Endodermal cell (in vitro differentiated cells): ENCODE measurements at regions not wholly inside any gene's neighbourhood (a gene's known extent, or its start where the extent isn't known, plus 50 kb on each side); places are given as distances from the start of the nearest gene placed in this dataset.
A peak's percentile ranks its signal among the peaks of the same experiment; 100 is the strongest.

Experiments used
- DNase-seq: peaks from one replicate; pipeline ENCODE4 v3.0.0-alpha.2; 2017
- H3K27ac ChIP-seq: 2 replicates; pipeline ENCODE4 v1.5.1; 2013; ENCODE audit warnings: mild to moderate bottlenecking, low read depth, low read length, moderate library complexity
- H3K27me3 ChIP-seq: 2 replicates; pipeline ENCODE4 v1.6.1; 2013; ENCODE audit warnings: mild to moderate bottlenecking, low read length, moderate library complexity; ENCODE audit not compliant: insufficient read depth, control insufficient read depth, poor library complexity, severe bottlenecking
- H3K36me3 ChIP-seq: 2 replicates; pipeline ENCODE4 v1.7.0; 2013; ENCODE audit warnings: mild to moderate bottlenecking, low read length, moderate library complexity; ENCODE audit not compliant: control insufficient read depth, insufficient read depth
- H3K4me1 ChIP-seq: one replicate; pipeline ENCODE4 v1.7.0; 2013; ENCODE audit warnings: low read length; ENCODE audit not compliant: control insufficient read depth, insufficient read depth
- H3K4me3 ChIP-seq: 2 replicates; pipeline ENCODE4 v1.5.1; 2013; ENCODE audit warnings: mild to moderate bottlenecking, low read length, moderate library complexity
- H3K9ac ChIP-seq: 2 replicates; pipeline ENCODE4 v1.6.1; 2013; ENCODE audit warnings: mild to moderate bottlenecking, low read length, moderate library complexity; ENCODE audit not compliant: poor library complexity, severe bottlenecking; ENCODE audit errors: extremely low read depth
- H3K9me3 ChIP-seq: 2 replicates; pipeline ENCODE4 v1.6.1; 2013; ENCODE audit warnings: mild to moderate bottlenecking, low read length, moderate library complexity; ENCODE audit not compliant: control insufficient read depth
- H3K27ac Mint-ChIP-seq: 2 replicates; pipeline ENCODE4 v1.8.0; 2020; ENCODE audit warnings: mixed read lengths
- H3K27me3 Mint-ChIP-seq: 2 replicates; pipeline ENCODE4 v1.8.0; 2021; ENCODE audit warnings: mild to moderate bottlenecking, mixed read lengths; ENCODE audit not compliant: insufficient read depth
- H3K36me3 Mint-ChIP-seq: 2 replicates; pipeline ENCODE4 v1.8.0; 2020; ENCODE audit warnings: low read depth, mixed read lengths
- H3K4me1 Mint-ChIP-seq: 2 replicates; pipeline ENCODE4 v1.8.0; 2020; ENCODE audit warnings: mixed read lengths
- H3K4me3 Mint-ChIP-seq: 2 replicates; pipeline ENCODE4 v1.8.0; 2020; ENCODE audit warnings: mild to moderate bottlenecking, moderate library complexity, mixed read lengths
- H3K9me3 Mint-ChIP-seq: 2 replicates; pipeline ENCODE4 v1.8.0; 2020; ENCODE audit warnings: mild to moderate bottlenecking, mixed read lengths
- CTCF ChIP-seq: fragments of 200-600 bp; sonication (generic); conservative IDR thresholded peaks from 2 replicates; pipeline ENCODE4 v1.5.0; 2021; ENCODE audit warnings: antibody characterized with exemption, mild to moderate bottlenecking
- WGBS, 2 experiments: methylation state at CpG; one replicate each; pipeline versions ENCODE4 v1.1.5 to v1.1.7; 2013; ENCODE audit warnings: missing lambda C conversion rate in 2 of 2, mixed read lengths in 1 of 2; ENCODE audit not compliant: insufficient coverage in 1 of 2, insufficient read length in 1 of 2; 5-methylcytosine and 5-hydroxymethylcytosine counted together

DNA sequence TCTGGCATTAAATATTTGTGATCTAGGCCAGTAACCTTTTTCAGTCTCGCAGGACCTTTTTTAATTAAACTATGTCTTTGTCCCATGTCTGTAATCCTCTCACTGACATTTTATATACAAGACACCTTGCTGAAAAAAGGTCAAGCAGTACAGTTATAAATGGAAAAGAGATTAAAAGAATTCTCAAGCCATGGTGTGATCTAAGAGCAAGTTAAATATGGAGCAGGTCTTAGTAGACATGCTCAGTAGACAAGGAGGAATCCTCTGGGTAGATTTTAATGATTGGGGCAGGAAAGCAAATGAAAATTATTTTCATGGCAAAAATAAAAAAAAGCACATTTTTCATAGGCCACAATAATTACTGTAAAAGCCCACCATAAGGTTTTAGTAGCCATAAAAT is 203.5 kb downstream of the PPP1R3A start:
- Histone ChIP-seq H3K36me3 (no peaks in the 10 kb centered on the region), H3K27ac (no peak overlapping the region), H3K9ac (no peak overlapping the region), H3K4me3 (no peak overlapping the region), H3K9me3 (no peaks in the 10 kb centered on the region), H3K27me3 (no peaks in the 10 kb centered on the region), H3K4me1 (no peaks in the 10 kb centered on the region)
- Mint-ChIP-seq H3K4me3 (no peak overlapping the region), H3K27me3 (no peaks in the 10 kb centered on the region), H3K27ac (no peak overlapping the region), H3K9me3 (peaks cover 1% of the 10 kb centered on the region), H3K4me1 (no peaks in the 10 kb centered on the region), H3K36me3 (no peaks in the 10 kb centered on the region)
- DNase-seq: no peak
- 65% methylated on average over 1 of the region's 1 CpG; no CpG with 5 or more reads in 1 of the 2 experiments for WGBS, 2 experiments
- no peak for TF ChIP-seq CTCF

DNA sequence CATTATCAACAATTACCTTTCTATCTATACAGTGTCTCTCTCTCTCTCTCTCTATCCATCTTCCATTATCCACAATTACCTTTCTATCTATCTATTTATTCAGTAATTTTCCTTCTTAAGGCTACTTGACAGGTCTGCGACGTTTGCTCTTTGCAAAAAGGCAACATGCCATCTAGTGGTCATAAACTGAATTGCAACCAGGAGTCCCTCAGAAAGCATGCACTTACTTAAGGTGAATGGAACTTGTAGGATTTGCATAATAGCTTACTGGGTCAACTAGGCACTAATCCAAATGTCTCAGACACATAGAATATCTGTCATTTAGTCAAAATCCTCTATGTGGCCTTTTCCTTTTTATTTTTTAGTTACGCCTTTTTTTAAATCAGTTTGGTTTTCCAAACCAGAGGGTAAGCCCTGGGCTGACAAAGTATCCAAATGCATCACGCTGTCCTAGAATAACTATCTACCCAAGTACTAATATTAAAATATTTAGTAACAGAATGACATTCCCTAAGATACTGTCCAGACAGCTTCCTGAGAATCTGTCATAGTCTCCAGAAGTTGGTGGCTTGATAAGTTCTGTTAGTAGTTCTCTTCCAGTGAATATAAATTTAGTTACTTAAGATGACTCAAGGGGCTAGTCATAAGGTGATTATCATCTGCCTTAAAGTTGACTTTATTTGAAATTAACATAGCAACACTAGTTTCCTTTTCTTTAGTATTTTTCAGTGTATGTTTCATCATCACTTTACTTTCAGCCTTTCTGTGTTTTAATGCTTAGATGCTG is 208.3 kb downstream of the PPP1R3A start:
- Histone ChIP-seq H3K9me3 (no peaks in the 10 kb centered on the region), H3K4me1 (no peaks in the 10 kb centered on the region), H3K9ac (no peak overlapping the region), H3K4me3 (no peak overlapping the region), H3K27ac (no peak overlapping the region), H3K27me3 (no peaks in the 10 kb centered on the region), H3K36me3 (no peaks in the 10 kb centered on the region)
- Mint-ChIP-seq H3K9me3 (peaks cover 1% of the 10 kb centered on the region), H3K4me3 (no peak overlapping the region), H3K4me1 (no peaks in the 10 kb centered on the region), H3K27ac (no peak overlapping the region), H3K27me3 (no peaks in the 10 kb centered on the region), H3K36me3 (no peaks in the 10 kb centered on the region)
- peak; percentile 97 for TF ChIP-seq CTCF
- DNase-seq: peak; percentile 81
- WGBS, 2 experiments: 56% methylated on average over 4 of the region's 4 CpGs; no CpG with 5 or more reads in 1 of the 2 experiments

DNA sequence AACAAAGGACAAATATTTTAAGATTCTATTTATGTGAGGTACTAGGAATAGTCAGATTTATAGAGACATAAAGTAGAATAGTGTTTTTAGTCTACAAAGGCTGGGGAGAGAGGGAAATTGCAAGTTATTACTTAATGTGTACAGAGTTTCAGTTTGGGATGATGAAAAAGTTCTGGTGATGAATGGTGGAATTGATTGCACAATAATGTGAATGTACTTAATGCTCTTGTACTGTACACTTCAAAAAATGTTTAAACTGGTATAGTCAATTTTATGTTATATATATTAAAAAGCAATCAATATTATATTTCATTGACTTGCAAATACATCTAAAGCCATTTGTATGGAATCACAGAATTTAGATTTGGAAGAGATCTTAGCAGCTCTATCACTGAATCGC is 213.4 kb downstream of the PPP1R3A start:
- Histone ChIP-seq H3K4me3 (no peak overlapping the region), H3K4me1 (no peaks in the 10 kb centered on the region), H3K27me3 (no peaks in the 10 kb centered on the region), H3K36me3 (no peaks in the 10 kb centered on the region), H3K9me3 (no peaks in the 10 kb centered on the region), H3K27ac (no peak overlapping the region), H3K9ac (no peak overlapping the region)
- no peaks in the 10 kb centered on the region for H3K27me3 Mint-ChIP-seq
- no peak overlapping the region for H3K27ac Mint-ChIP-seq
- H3K9me3 Mint-ChIP-seq: peaks cover 2% of the 10 kb centered on the region
- no peak for TF ChIP-seq CTCF
- H3K36me3 Mint-ChIP-seq: no peaks in the 10 kb centered on the region
- DNase-seq: no peak
- no peaks in the 10 kb centered on the region for H3K4me1 Mint-ChIP-seq
- H3K4me3 Mint-ChIP-seq: no peak overlapping the region
- 97% methylated on average over 1 of the region's 1 CpG; no CpG with 5 or more reads in 1 of the 2 experiments for WGBS, 2 experiments
